HAP-1 (cell line): ENCODE measurements at regions not wholly inside any gene's neighbourhood (a gene's known extent, or its start where the extent isn't known, plus 50 kb on each side); places are given as distances from the start of the nearest gene placed in this dataset.
"Not testable (repeated sequence)": the region's sequence is repeated elsewhere in the genome, so short reads cannot be mapped to it uniquely, and the experiment has no call there.

Experiments
- DNase-seq, 2 experiments: peaks; one replicate each; pipeline ENCODE4 v3.0.0-alpha.2; 2016 to 2020; ENCODE audit warnings: low spot score in 2 of 2
- H3K27me3 ChIP-seq: fragments of 250-450 bp; sonication (Bioruptor Pico); 2 replicates; pipeline ENCODE4 v1.5.1; 2020; ENCODE audit warnings: low read depth, mild to moderate bottlenecking, moderate library complexity
- H3K36me3 ChIP-seq: fragments of 250-450 bp; sonication (Bioruptor Pico); replicated peaks from 2 replicates; pipeline ENCODE4 v1.5.1; 2020; ENCODE audit warnings: mild to moderate bottlenecking
- H3K4me1 ChIP-seq: fragments of 250-450 bp; sonication (Bioruptor Pico); 2 replicates; pipeline ENCODE4 v1.5.1; 2020; ENCODE audit warnings: mild to moderate bottlenecking
- H3K4me3 ChIP-seq: fragments of 250-450 bp; sonication (Bioruptor Pico); 2 replicates; pipeline ENCODE4 v1.5.1; 2020; ENCODE audit warnings: mild to moderate bottlenecking, moderate library complexity
- H3K9me3 ChIP-seq: fragments of 250-450 bp; sonication (Bioruptor Pico); 2 replicates; pipeline ENCODE4 v1.5.1; 2020; ENCODE audit warnings: mild to moderate bottlenecking, moderate library complexity
- in situ Hi-C: fragments of 300-500 bp; cut with MboI; formaldehyde crosslinking; loops from 3 replicates; pipeline ENCODE4 v1.14.3; 2020; ENCODE audit warnings: low sequenced_read_pairs, inconsistent platforms, mixed read lengths

DNA sequence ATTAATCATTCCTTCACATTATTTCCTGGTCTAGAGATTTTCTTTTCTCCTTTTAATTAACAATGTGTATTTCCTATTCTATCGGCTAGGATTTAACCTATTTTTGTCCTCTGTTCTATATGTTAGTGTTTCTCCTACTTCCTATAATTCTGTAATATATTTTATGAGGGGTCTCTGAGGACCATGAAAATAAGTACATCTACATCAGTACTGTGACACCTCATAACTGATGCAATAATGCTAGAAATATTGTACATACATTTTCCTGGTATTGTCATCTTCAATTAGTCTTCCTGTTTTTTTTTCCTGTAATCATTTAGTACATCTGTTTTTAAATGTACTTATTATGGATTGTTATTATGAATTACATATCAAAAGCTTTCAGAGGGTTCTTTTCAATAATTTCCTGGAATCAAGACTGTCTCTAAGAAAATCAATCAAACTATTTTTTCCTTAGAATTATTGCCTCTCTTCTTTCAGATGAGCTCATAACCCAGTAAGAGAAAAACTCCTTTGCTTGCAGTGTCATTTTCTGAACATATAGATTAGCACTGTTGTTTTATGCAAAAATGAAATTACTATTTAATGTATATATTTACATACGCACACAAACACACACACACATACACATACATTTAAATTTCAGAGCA, 1004.3 kb downstream of the SLITRK5 start:
- no peaks in the 10 kb centered on the region for H3K36me3 ChIP-seq
- in situ Hi-C loops, result no loop called here
- H3K9me3 ChIP-seq, result no peaks in the 10 kb centered on the region
- no peaks in the 10 kb centered on the region for H3K27me3 ChIP-seq
- no peaks in the 10 kb centered on the region for H3K4me1 ChIP-seq
- DNase-seq, result no peak
- no peak overlapping the region for H3K4me3 ChIP-seq

DNA sequence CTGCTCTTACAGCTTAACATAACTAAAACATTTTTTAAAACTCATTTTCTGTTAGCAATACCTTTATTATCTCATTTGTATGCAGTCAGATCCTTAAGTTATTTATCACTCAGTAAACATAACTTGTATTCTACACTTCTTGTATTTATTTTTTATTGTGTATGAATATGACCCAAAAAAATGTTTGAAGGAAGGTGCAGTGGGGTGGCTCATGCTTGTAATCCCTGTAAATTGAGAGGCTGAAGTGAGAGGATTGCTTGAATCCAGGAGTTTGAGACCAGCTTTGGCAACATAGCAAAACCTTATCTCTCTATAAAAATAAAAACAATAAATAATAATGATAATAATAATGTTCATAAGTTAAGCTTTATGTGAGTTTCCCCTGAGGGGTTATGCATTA, 1004.8 kb downstream of the SLITRK5 start:
- Histone ChIP-seq H3K9me3 (no peaks in the 10 kb centered on the region), H3K27me3 (no peaks in the 10 kb centered on the region), H3K4me3 (no peak overlapping the region), H3K4me1 (no peaks in the 10 kb centered on the region), H3K36me3 (no peaks in the 10 kb centered on the region)
- in situ Hi-C loops, result no loop called here
- no peak for DNase-seq

DNA sequence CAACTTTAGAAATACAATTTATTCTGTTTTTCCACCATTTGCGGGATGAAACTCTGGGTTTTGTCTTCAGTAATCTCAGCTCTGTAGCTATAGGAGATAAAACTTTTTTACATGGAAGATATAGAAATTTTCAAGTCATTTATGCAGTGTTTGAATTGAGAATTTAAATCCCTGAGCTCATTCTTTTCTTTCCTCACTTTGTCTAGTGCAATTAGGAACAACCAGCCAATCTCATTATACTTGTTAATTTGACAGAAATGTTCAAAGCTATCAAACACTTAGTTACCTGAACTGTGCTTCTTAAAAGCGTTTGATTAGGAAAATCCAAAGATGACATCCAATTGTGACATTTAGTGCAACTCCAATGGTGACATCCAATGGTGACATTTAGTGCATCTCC, 1014.3 kb downstream of the SLITRK5 start:
- Histone ChIP-seq H3K27me3 (no peaks in the 10 kb centered on the region), H3K9me3 (no peaks in the 10 kb centered on the region), H3K36me3 (no peaks in the 10 kb centered on the region), H3K4me3 (no peak overlapping the region), H3K4me1 (no peaks in the 10 kb centered on the region)
- no peak for DNase-seq
- in situ Hi-C loops, result no loop called here

DNA sequence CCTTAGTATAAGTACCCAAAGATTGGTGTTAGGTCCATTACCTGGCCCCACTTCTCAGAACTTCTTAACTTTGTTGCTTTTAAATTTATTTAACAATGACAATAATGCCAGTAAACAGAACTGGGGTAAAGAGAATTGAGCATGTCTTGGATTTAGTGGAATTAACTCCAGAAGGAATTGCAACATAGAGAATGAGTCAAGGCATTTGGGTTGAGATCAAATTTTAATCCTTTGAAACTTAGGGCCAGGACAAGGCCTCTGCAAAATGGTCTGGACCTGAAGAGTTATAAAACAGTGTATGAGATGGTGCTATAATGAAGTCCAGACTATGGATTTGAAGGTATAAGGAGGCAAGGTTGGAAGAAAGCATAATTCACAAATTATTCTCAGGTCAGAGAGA, 1030.4 kb downstream of the SLITRK5 start:
- in situ Hi-C loops, result no loop called here
- no peaks in the 10 kb centered on the region for H3K36me3 ChIP-seq

DNA sequence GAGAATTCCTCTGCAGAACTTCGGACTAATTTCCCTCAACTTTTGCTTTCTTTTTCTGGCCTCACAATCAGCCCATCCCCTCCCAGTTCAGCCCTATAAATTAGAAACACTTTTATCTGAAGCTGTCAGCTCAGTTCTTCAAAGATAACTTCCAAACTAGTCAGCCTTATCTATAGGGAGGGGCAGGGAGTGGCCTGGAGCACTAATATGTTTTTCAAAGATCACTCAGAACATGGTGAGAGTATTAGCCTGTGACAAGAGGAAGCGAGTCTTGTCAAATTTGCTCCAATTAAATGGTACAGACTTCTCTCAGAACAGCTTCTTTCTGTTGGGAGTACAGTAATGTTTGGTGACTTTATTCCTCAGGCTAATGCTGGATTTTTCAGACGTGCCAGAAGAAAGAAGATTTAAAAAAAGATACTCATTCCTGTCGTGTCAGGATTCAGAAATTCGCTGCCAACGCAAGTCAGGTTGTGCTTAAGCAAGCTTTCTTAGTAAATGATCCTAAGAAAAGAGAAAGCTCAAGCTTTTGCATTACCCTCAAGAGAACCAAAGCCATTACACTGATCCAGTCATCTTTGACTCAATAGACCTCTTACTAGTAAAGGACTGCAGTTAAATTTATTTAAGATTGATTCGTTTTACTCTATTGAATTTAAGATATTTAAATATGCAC, 1033.6 kb downstream of the SLITRK5 start:
- no peaks in the 10 kb centered on the region for H3K4me1 ChIP-seq
- in situ Hi-C loops, result no loop called here
- no peak overlapping the region for H3K4me3 ChIP-seq
- H3K36me3 ChIP-seq, result no peaks in the 10 kb centered on the region
- H3K9me3 ChIP-seq, result no peaks in the 10 kb centered on the region
- no peak for DNase-seq
- H3K27me3 ChIP-seq, result no peaks in the 10 kb centered on the region

More for the DNA sequence above, 1030.4 kb downstream of the SLITRK5 start:
- H3K4me3 ChIP-seq, result no peak overlapping the region
- no peaks in the 10 kb centered on the region for H3K27me3 ChIP-seq
- DNase-seq, result no peak
- no peaks in the 10 kb centered on the region for H3K9me3 ChIP-seq
- H3K4me1 ChIP-seq, result no peaks in the 10 kb centered on the region

DNA sequence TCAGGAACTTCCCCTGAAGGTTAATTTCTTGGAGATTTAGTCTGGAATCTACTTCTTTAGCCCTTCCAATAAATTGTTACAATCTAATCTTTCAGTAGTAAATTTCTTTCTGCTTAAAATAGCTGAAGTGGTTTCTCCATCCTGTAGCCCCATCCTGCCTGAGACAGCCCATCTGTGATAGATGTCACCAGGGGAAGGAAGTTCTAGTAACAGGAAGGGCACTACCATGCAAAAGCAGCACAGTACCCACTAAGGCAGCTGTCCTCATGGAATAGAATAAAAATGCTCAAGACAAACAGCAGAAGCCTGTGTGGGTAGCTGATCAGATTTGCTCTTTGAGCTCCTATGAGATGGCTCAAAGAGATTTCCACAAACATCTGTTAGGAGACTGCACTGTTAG, 1036.5 kb downstream of the SLITRK5 start:
- Histone ChIP-seq H3K4me1 (no peaks in the 10 kb centered on the region), H3K4me3 (no peak overlapping the region), H3K27me3 (no peaks in the 10 kb centered on the region), H3K9me3 (no peaks in the 10 kb centered on the region), H3K36me3 (no peaks in the 10 kb centered on the region)
- in situ Hi-C loops, result no loop called here
- DNase-seq, result no peak

DNA sequence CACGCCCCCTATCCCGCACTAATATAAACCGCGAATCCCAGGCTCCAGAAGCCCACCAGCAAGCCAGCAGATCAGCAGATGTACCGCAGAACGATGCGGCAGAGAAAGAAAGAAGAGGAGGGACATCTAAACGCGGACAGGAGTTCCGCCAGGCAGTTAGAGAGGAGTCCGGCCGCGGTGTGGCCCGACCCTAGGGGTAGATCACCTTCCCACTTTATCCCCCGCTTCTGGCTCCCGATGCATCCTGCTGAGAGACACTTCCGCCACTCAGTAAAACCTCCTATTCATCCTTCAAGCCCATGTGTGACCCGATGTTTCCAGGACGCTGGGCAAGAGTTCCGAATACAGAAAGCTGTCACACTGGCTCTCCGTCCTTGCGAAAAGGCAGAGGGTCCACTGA, 1046.8 kb downstream of the SLITRK5 start:
- in situ Hi-C loops, result no loop called here

DNA sequence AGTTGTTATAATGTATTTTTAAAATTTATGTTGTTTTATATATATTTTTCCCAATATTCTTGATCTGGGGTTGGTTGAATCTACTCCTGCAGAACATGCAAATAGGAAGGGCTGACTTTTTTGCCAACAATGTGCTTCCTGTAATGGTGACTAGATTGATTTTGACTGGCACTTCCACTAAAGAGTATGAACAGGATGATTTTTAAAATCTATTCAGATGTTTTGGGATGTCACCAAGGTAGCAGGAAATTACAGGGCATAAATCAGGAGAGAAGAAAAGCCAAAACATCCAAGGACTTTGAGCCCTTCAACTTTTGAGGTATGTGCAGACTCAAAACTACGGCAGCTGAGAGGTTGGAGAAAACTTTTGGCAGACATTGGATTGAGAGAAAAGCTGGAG, 1047.6 kb downstream of the SLITRK5 start:
- H3K27me3 ChIP-seq, result no peaks in the 10 kb centered on the region
- no peak overlapping the region for H3K4me3 ChIP-seq
- H3K4me1 ChIP-seq, result no peaks in the 10 kb centered on the region
- no peak for DNase-seq
- H3K36me3 ChIP-seq, result no peaks in the 10 kb centered on the region
- no peaks in the 10 kb centered on the region for H3K9me3 ChIP-seq
- in situ Hi-C loops, result no loop called here

More for the DNA sequence above, 1046.8 kb downstream of the SLITRK5 start:
- H3K27me3 ChIP-seq, result no peaks in the 10 kb centered on the region
- DNase-seq, result no peak
- H3K9me3 ChIP-seq, result no peaks in the 10 kb centered on the region
- H3K4me1 ChIP-seq, result no peaks in the 10 kb centered on the region
- no peak overlapping the region for H3K4me3 ChIP-seq
- no peaks in the 10 kb centered on the region for H3K36me3 ChIP-seq

DNA sequence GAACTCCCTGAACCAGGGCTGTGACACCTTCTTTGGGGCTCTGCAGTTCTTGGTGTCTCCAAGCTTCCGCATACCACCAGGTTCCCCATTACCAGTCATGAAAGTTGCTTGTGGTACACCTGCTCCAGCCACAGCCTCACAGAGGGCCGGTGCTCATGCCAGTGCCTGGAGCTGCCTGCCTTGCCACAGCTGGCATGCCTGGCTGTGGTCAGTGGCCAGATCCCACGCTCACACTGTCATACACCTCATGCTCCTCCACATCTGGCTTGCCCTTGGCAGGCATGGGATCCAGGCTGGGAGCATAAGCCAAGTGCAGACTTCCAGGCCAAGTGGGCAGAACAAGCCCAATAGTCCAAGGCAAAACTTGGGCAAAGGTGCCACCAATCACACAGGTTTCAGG, 1054.9 kb downstream of the SLITRK5 start:
- no peaks in the 10 kb centered on the region for H3K27me3 ChIP-seq
- in situ Hi-C loops, result no loop called here

DNA sequence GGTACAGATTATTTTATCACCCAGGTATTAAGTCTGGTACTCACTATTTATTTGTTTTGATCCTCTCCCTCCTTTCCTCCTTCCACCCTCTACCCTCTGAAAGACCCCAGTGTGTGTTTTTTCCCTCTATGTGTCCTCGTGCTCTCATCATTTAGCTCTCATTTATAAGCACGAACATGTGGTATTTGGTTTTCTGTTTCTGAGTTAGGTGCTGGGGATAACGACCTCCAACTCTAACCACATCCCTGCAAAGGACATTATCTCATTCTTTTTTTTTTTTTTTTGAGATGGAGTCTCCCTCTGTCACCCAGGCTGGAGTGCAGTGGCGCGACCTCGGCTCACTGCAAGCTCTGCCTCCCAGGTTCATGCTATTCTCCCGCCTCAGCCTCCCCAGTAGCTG, 1056.1 kb downstream of the SLITRK5 start:
- H3K9me3 ChIP-seq, H3K36me3 ChIP-seq, DNase-seq, in situ Hi-C loops, H3K27me3 ChIP-seq, H3K4me1 ChIP-seq, H3K4me3 ChIP-seq: not testable (repeated sequence)

More for the DNA sequence above, 1054.9 kb downstream of the SLITRK5 start:
- H3K4me1 ChIP-seq, result no peaks in the 10 kb centered on the region
- no peak overlapping the region for H3K4me3 ChIP-seq
- no peaks in the 10 kb centered on the region for H3K36me3 ChIP-seq
- no peak for DNase-seq
- H3K9me3 ChIP-seq, result no peaks in the 10 kb centered on the region

DNA sequence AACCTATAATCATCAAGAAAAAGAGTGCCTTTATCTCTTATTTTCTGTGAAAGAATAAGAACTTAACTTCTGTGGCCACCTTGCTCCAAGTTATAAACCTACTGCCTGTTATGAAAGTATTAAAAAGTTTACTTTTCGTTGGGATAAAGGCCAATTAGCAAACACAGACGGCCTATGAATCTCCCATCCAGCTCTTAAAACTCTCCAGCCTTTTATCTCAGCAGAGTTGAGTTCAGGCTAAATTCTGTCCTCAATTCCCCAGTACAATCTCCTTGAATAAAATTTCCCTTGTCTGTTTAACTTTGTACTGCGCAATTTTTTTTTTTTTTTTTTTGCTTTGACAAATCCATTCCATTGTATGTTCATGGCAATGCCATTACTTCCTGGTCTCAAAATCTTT, 1058.4 kb downstream of the SLITRK5 start:
- H3K4me3 ChIP-seq, result no peak overlapping the region
- H3K36me3 ChIP-seq, result no peaks in the 10 kb centered on the region
- DNase-seq, result no peak
- in situ Hi-C loops, result no loop called here
- no peaks in the 10 kb centered on the region for H3K9me3 ChIP-seq
- no peaks in the 10 kb centered on the region for H3K27me3 ChIP-seq
- no peaks in the 10 kb centered on the region for H3K4me1 ChIP-seq

DNA sequence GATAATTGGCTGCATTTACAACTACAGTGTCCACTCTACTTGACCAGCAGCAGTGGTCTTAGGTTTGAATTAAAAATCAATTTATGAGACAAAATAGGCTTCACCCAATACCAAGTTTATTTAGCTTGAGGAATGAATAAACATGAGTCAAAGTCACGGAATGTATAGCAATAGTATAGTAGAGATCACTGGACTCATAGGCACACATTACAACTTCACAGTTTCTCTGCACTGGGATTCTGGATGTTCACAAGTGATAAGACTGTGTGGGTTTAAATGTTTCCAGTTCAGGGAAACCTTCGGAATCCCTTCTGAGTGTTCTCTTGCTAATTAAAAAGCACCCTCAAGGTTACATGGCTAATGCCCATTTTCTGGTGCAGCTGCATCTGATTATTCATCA, 1064.9 kb downstream of the SLITRK5 start:
- H3K9me3 ChIP-seq, result no peaks in the 10 kb centered on the region
- H3K27me3 ChIP-seq, result no peaks in the 10 kb centered on the region
- H3K4me1 ChIP-seq, result no peaks in the 10 kb centered on the region
- in situ Hi-C loops, result no loop called here
- H3K4me3 ChIP-seq, result no peak overlapping the region
- H3K36me3 ChIP-seq, result no peaks in the 10 kb centered on the region
- no peak for DNase-seq

DNA sequence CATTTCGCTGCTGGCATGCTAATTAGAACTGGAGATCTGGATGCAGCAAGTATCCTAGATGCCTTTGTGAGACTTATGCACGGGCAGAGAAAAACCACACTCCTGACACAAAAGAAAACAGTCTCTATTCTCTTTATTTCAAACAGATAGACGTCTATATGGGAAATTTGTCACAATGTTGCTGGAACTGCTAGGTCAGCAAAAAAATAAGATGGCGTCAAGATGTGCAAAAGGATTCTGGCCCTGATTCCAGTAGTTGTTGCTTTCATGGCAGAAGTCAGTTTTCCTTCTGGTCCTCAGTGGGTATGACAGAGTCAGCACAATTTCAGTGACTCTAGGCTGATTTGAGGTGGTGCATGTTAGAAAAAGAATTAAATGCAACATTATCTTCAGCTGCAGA, 1068.0 kb downstream of the SLITRK5 start:
- Histone ChIP-seq H3K4me1 (no peaks in the 10 kb centered on the region), H3K36me3 (no peaks in the 10 kb centered on the region), H3K4me3 (no peak overlapping the region), H3K27me3 (no peaks in the 10 kb centered on the region), H3K9me3 (no peaks in the 10 kb centered on the region; the same call in 1 of the 2 replicates)
- in situ Hi-C loops, result no loop called here
- no peak for DNase-seq

DNA sequence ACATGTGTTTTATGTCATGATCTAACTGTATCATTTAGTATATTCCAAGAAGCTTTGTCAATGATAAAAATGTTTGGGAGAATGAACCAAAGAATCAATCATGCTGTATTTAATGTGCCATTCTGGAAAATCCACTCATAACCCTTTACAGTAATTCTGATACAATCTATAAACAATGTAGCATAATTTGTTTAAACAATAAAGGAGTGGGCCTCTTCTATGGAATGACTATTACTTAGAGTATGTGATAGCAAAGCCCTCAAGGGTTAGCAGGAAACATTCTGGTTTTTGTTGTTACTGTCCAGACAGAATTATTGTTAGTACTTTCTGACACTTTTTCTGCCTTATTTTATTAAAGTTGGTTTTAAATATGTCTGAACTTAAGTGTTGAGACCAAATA, 1073.1 kb downstream of the SLITRK5 start:
- no peaks in the 10 kb centered on the region for H3K27me3 ChIP-seq
- in situ Hi-C loops, result no loop called here
- H3K4me1 ChIP-seq, result no peaks in the 10 kb centered on the region
- no peaks in the 10 kb centered on the region for H3K36me3 ChIP-seq
- DNase-seq, result no peak
- H3K4me3 ChIP-seq, result no peak overlapping the region
- no peaks in the 10 kb centered on the region; the same call in 1 of the 2 replicates for H3K9me3 ChIP-seq

DNA sequence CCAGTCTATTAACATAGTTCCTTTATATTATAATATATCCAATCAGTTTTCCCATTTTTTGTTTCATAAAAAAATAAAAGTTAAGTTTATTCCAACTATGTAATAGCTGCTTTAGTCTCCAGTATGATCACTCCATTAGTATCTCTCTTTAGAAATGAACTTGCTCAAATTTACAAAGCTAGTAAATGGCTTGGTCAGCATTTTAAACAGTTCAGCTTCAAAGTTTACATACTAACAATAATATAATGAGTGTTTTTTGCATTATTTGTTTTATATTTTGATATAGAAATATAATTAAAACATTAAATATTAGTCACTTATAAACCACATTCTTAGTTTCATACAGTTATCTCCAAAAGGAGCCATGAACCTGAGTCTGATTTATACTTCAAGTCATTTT, 1073.8 kb downstream of the SLITRK5 start:
- no peaks in the 10 kb centered on the region; the same call in 1 of the 2 replicates for H3K9me3 ChIP-seq
- H3K4me3 ChIP-seq, result no peak overlapping the region
- no peaks in the 10 kb centered on the region for H3K4me1 ChIP-seq
- DNase-seq, result no peak
- in situ Hi-C loops, result no loop called here
- H3K27me3 ChIP-seq, result no peaks in the 10 kb centered on the region
- H3K36me3 ChIP-seq, result no peaks in the 10 kb centered on the region
